ENCODE measurements at regions not wholly inside any gene's neighbourhood (a gene's known extent, or its start where the extent isn't known, plus 50 kb on each side); places are given as distances from the start of the nearest gene placed in this dataset.
A peak's percentile ranks its signal among the peaks of the same experiment; 100 is the strongest.

DNA sequence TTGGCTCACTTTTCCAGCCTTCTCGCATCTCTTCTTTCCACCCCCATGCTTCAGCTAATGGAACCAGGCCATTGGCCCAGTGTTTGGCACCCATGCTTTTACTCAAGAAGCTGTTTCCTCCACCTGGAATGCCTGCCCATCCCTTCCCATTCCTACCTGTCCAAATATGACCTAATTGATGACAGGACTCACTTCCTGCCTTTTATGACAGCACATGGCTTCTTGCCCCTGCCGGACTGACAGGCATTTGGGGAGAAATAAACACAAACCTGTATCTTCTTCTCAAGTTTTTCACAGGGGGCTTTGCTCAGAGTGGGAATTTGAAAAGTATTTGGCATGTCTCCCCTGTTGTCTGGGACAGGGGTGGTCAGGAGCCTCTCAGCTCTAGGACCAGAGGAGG, 120.1 kb downstream of the ABHD5 start:
- no peak for DNase-seq
- Mint-ChIP-seq H3K4me1 (no peaks in the 10 kb centered on the region), H3K9me3 (no peaks in the 10 kb centered on the region), H3K27me3 (peaks cover 17 to 28% of the 10 kb centered on the region in 2 donors), H3K4me3 (no peak overlapping the region), H3K27ac (no peak overlapping the region), H3K36me3 (no peaks in the 10 kb centered on the region)
- H3K4me3 ChIP-seq (ENCODE audit: low read length), result no peak overlapping the region
- no peak overlapping the region for H3K27ac ChIP-seq (ENCODE audit: low read depth, low read length)
- H3K9me3 ChIP-seq (ENCODE audit: low read length), result no peaks in the 10 kb centered on the region
- H3K27me3 ChIP-seq (ENCODE audit: insufficient read depth, low read length, poor library complexity, severe bottlenecking), result no peaks in the 10 kb centered on the region
- POLR2A ChIA-PET, result no interaction called here
- no peaks in the 10 kb centered on the region for H3K4me1 ChIP-seq (ENCODE audit: insufficient read depth, low read length)
- H3K36me3 ChIP-seq (ENCODE audit: insufficient read depth, low read length), result no peaks in the 10 kb centered on the region
- CTCF ChIA-PET, result no interaction called here

- no peak for DNase-seq
- ChIA-PET CTCF (no interaction called here), POLR2A (no interaction called here)
- no peaks in the 10 kb centered on the region for H3K4me1 Mint-ChIP-seq
- no peaks in the 10 kb centered on the region for H3K9me3 Mint-ChIP-seq
- peaks cover 4 to 9% of the 10 kb centered on the region in 2 donors for H3K27me3 Mint-ChIP-seq
- H3K27ac Mint-ChIP-seq, result no peak overlapping the region
- Histone ChIP-seq H3K36me3 (ENCODE audit: insufficient read depth, low read length) (no peaks in the 10 kb centered on the region), H3K9me3 (ENCODE audit: low read length) (no peaks in the 10 kb centered on the region), H3K27me3 (ENCODE audit: insufficient read depth, low read length, poor library complexity, severe bottlenecking) (no peaks in the 10 kb centered on the region), H3K4me3 (ENCODE audit: low read length) (no peak overlapping the region), H3K4me1 (ENCODE audit: insufficient read depth, low read length) (no peaks in the 10 kb centered on the region), H3K27ac (ENCODE audit: low read depth, low read length) (no peak overlapping the region)
- no peaks in the 10 kb centered on the region for H3K36me3 Mint-ChIP-seq
- H3K4me3 Mint-ChIP-seq, result no peak overlapping the region
Measured at GRCh38 chr3:43814461-43814860, 123.7 kb downstream of the ABHD5 start.

DNA sequence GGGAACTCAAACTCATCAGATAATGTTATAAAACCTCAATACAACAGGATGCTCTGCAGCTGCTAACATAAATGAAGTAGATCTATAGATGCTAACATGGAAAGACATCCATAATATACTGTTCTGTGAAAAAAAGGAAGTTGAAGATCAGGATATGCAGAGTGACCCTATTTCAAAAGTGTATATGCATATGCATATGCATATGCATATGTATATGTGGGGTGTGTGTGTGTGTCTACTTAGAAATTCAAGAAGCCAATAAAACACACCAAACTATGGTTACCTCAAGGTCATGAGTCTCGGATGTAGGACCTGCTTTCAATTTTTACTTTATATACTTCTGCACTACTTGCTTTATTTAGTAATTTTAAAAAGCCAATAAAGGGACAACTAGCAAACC, 125.6 kb downstream of the ABHD5 start:
- CTCF ChIA-PET, result no interaction called here

DNA sequence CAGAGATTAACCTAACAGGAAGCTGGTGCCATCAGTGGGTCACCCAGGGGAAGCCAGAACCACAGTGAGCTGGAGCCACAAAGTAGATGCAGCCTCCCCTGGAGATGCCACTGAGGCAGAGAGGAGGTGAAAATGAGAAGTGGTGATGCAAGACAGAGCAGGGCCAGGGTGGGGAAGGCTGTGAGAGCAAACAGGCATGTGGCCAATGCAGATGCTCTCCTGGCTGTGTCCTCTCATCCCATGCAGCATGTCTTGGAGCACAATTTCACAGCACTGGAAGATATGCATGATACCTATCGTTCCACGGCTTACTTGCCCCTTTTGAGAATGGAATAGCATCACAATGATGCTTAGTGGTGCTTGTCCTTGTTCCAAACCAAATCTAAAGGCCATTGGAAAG, 126.3 kb downstream of the ABHD5 start:
- no peak overlapping the region for H3K27ac ChIP-seq (ENCODE audit: low read depth, low read length)
- peak overlapping the region in 1 of 8 donors; percentile 5 for H3K27ac Mint-ChIP-seq
- no peaks in the 10 kb centered on the region for H3K4me1 Mint-ChIP-seq
- ChIA-PET CTCF (no interaction called here), POLR2A (no interaction called here)
- H3K9me3 Mint-ChIP-seq, result no peaks in the 10 kb centered on the region
- no peaks in the 10 kb centered on the region for H3K9me3 ChIP-seq (ENCODE audit: low read length)
- H3K4me3 ChIP-seq (ENCODE audit: low read length), result no peak overlapping the region
- no peaks in the 10 kb centered on the region for H3K27me3 ChIP-seq (ENCODE audit: insufficient read depth, low read length, poor library complexity, severe bottlenecking)
- DNase-seq, result no peak
- no peaks in the 10 kb centered on the region for H3K36me3 Mint-ChIP-seq
- H3K4me3 Mint-ChIP-seq, result no peak overlapping the region
- H3K27me3 Mint-ChIP-seq, result peaks cover 11 to 12% of the 10 kb centered on the region in 2 donors
- no peaks in the 10 kb centered on the region for H3K36me3 ChIP-seq (ENCODE audit: insufficient read depth, low read length)
- no peaks in the 10 kb centered on the region for H3K4me1 ChIP-seq (ENCODE audit: insufficient read depth, low read length)

More for the DNA sequence above, 125.6 kb downstream of the ABHD5 start:
- H3K4me3 ChIP-seq (ENCODE audit: low read length), result no peak overlapping the region
- no peaks in the 10 kb centered on the region for H3K4me1 ChIP-seq (ENCODE audit: insufficient read depth, low read length)
- Mint-ChIP-seq H3K27ac (no peak overlapping the region), H3K4me3 (no peak overlapping the region), H3K4me1 (no peaks in the 10 kb centered on the region), H3K9me3 (no peaks in the 10 kb centered on the region), H3K36me3 (no peaks in the 10 kb centered on the region), H3K27me3 (peaks cover 10 to 11% of the 10 kb centered on the region in 2 donors)
- POLR2A ChIA-PET, result no interaction called here
- DNase-seq, result no peak
- no peaks in the 10 kb centered on the region for H3K27me3 ChIP-seq (ENCODE audit: insufficient read depth, low read length, poor library complexity, severe bottlenecking)
- H3K36me3 ChIP-seq (ENCODE audit: insufficient read depth, low read length), result no peaks in the 10 kb centered on the region
- H3K27ac ChIP-seq (ENCODE audit: low read depth, low read length), result no peak overlapping the region
- H3K9me3 ChIP-seq (ENCODE audit: low read length), result no peaks in the 10 kb centered on the region

GRCh38 chr3:43817825-43818224, 127.1 kb downstream of the ABHD5 start:
- H3K36me3 Mint-ChIP-seq, result no peaks in the 10 kb centered on the region
- Histone ChIP-seq H3K4me3 (ENCODE audit: low read length) (no peak overlapping the region), H3K4me1 (ENCODE audit: insufficient read depth, low read length) (no peaks in the 10 kb centered on the region), H3K9me3 (ENCODE audit: low read length) (no peaks in the 10 kb centered on the region), H3K27ac (ENCODE audit: low read depth, low read length) (no peak overlapping the region), H3K27me3 (ENCODE audit: insufficient read depth, low read length, poor library complexity, severe bottlenecking) (no peaks in the 10 kb centered on the region), H3K36me3 (ENCODE audit: insufficient read depth, low read length) (no peaks in the 10 kb centered on the region)
- H3K4me3 Mint-ChIP-seq, result no peak overlapping the region
- peak overlapping the region in 1 of 8 donors; percentile 85 for H3K27ac Mint-ChIP-seq
- ChIA-PET CTCF (no interaction called here), POLR2A (no interaction called here)
- H3K27me3 Mint-ChIP-seq, result peaks cover 12 to 14% of the 10 kb centered on the region in 2 donors
- no peaks in the 10 kb centered on the region for H3K9me3 Mint-ChIP-seq
- DNase-seq, result no peak
- no peaks in the 10 kb centered on the region for H3K4me1 Mint-ChIP-seq

GRCh38 chr3:43818229-43818628, 127.5 kb downstream of the ABHD5 start:
- POLR2A ChIA-PET, result no interaction called here
- H3K4me1 ChIP-seq (ENCODE audit: insufficient read depth, low read length), result no peaks in the 10 kb centered on the region
- no peaks in the 10 kb centered on the region for H3K27me3 ChIP-seq (ENCODE audit: insufficient read depth, low read length, poor library complexity, severe bottlenecking)
- Mint-ChIP-seq H3K27ac (no peak overlapping the region), H3K9me3 (no peaks in the 10 kb centered on the region), H3K4me3 (no peak overlapping the region), H3K27me3 (peaks cover 12 to 14% of the 10 kb centered on the region in 2 donors), H3K4me1 (no peaks in the 10 kb centered on the region), H3K36me3 (no peaks in the 10 kb centered on the region)
- H3K27ac ChIP-seq (ENCODE audit: low read depth, low read length), result no peak overlapping the region
- CTCF ChIA-PET, result no interaction called here
- no peaks in the 10 kb centered on the region for H3K9me3 ChIP-seq (ENCODE audit: low read length)
- DNase-seq, result no peak
- H3K36me3 ChIP-seq (ENCODE audit: insufficient read depth, low read length), result no peaks in the 10 kb centered on the region
- H3K4me3 ChIP-seq (ENCODE audit: low read length), result no peak overlapping the region

DNA sequence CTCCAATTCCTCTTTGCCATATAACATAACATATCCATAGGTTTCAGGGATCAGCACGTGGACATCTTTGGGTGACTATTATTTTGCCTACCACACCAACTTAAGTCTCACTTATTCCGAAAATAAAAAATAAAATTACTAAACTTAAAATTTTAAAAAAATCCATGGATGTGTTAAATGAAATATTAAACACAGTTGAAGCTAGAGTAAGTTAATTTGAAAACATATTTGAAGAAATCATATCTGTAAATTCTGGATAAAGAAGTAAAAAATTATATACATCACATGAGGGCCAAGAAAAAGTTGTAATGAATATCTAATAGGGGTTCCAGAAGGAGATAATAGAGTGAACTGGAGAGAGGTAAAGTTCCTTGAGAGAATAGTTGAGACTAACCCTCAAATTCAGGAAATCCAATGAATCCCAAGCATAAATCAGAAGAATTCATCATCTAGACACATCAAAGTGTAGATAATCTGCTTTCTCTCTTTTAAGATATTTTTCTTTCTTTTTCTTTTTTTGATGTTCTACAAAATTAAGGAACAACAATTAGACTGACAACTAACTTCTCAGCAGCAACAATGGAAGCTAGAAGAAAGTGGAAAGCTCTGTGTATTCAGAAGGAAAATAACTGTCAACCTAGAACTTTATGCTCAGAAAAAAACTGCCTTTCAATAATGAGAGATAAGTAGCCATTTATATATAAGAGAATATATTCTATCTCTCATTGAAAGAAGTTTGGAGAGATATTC, 147.4 kb downstream of the ABHD5 start:
- DNase-seq, result no peak
- Histone ChIP-seq H3K9me3 (ENCODE audit: low read length) (no peaks in the 10 kb centered on the region), H3K4me3 (ENCODE audit: low read length) (no peak overlapping the region), H3K27ac (ENCODE audit: low read depth, low read length) (no peak overlapping the region), H3K27me3 (ENCODE audit: insufficient read depth, low read length, poor library complexity, severe bottlenecking) (no peaks in the 10 kb centered on the region), H3K4me1 (ENCODE audit: insufficient read depth, low read length) (no peaks in the 10 kb centered on the region), H3K36me3 (ENCODE audit: insufficient read depth, low read length) (no peaks in the 10 kb centered on the region)
- Mint-ChIP-seq H3K27ac (no peak overlapping the region), H3K27me3 (peaks cover 10 to 53% of the 10 kb centered on the region in 2 donors), H3K4me1 (no peaks in the 10 kb centered on the region), H3K36me3 (peaks cover 0 to 13% (median 3%) of the 10 kb centered on the region in 3 donors), H3K9me3 (peaks cover 6 to 23% (median 11%) of the 10 kb centered on the region in 5 donors), H3K4me3 (no peak overlapping the region)
- CTCF ChIA-PET, result no interaction called here
- POLR2A ChIA-PET, result no interaction called here

- Mint-ChIP-seq H3K4me1 (no peaks in the 10 kb centered on the region), H3K27me3 (peaks cover 7 to 58% of the 10 kb centered on the region in 2 donors), H3K36me3 (peaks cover 0 to 13% (median 3%) of the 10 kb centered on the region in 3 donors), H3K27ac (no peak overlapping the region), H3K4me3 (no peak overlapping the region), H3K9me3 (peaks cover 6 to 23% (median 11%) of the 10 kb centered on the region in 5 donors)
- POLR2A ChIA-PET, result no interaction called here
- Histone ChIP-seq H3K4me3 (ENCODE audit: low read length) (no peak overlapping the region), H3K4me1 (ENCODE audit: insufficient read depth, low read length) (no peaks in the 10 kb centered on the region), H3K27ac (ENCODE audit: low read depth, low read length) (no peak overlapping the region), H3K27me3 (ENCODE audit: insufficient read depth, low read length, poor library complexity, severe bottlenecking) (no peaks in the 10 kb centered on the region), H3K9me3 (ENCODE audit: low read length) (no peaks in the 10 kb centered on the region), H3K36me3 (ENCODE audit: insufficient read depth, low read length) (no peaks in the 10 kb centered on the region)
- no peak for DNase-seq
- CTCF ChIA-PET, result interaction anchor here (1.0 kb wide), 1 partner anchor 11 kb away, joined by 3 read pairs; no protein-coding TSS in a partner anchor
Measured at GRCh38 chr3:43838877-43839276, 148.1 kb downstream of the ABHD5 start.
